Hepatocyte (in vitro differentiated cells): ENCODE measurements at regions not wholly inside any gene's neighbourhood (a gene's known extent, or its start where the extent isn't known, plus 50 kb on each side); places are given as distances from the start of the nearest gene placed in this dataset.

ENCODE experiments used
- EZH2 ChIP-seq: fragments of 200-600 bp; sonication (generic); IDR thresholded peaks from 2 replicates; pipeline ENCODE4 v1.6.1; 2016; ENCODE audit warnings: antibody characterized with exemption, mild to moderate bottlenecking, borderline replicate concordance
- EZH2phosphoT487 ChIP-seq: fragments of 200-600 bp; sonication (generic); IDR thresholded peaks from one replicate; pipeline ENCODE4 v1.6.1; 2018; ENCODE audit warnings: antibody characterized with exemption, mild to moderate bottlenecking, low read depth, moderate library complexity; ENCODE audit not compliant: unreplicated experiment, severe bottlenecking
- TF ChIP-seq, protein P1 (sequence below): fragments of 200-600 bp; sonication (generic); IDR thresholded peaks from 2 replicates; pipeline ENCODE4 v1.5.1; 2016; ENCODE audit warnings: antibody characterized with exemption, mild to moderate bottlenecking; ENCODE audit not compliant: poor library complexity

DNA sequence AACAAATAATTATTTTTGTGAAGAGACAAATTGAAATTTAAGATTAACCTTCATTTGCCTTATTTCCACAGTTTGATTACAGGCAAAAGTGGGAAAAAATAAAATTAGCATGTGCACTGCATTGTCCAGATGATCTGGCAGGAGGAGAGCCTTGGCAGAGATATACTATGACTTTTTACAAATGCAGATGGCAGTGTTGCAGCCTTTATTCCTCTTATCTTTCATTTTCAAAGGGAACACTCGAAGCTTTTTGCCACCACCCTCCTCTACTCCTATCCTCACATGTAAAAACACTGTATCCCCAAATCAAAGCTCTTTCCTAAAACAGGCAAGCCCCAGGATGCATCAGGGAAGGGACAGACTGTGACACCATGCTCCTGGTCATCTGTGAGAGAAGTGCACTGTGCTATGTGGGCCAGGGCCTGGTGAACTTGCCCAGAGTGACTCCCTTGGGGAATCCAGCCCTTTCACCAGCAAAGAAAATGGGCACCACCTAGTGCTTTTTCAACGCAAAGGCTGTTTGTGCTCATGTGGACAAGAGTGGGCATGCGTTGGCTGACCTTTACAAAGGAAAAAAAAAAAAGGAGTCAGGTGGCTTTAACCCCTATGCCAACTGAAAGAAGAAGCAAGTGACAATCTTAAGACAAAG lies 74.7 kb upstream of the ETAA1 start:
- TF ChIP-seq, protein P1, sequence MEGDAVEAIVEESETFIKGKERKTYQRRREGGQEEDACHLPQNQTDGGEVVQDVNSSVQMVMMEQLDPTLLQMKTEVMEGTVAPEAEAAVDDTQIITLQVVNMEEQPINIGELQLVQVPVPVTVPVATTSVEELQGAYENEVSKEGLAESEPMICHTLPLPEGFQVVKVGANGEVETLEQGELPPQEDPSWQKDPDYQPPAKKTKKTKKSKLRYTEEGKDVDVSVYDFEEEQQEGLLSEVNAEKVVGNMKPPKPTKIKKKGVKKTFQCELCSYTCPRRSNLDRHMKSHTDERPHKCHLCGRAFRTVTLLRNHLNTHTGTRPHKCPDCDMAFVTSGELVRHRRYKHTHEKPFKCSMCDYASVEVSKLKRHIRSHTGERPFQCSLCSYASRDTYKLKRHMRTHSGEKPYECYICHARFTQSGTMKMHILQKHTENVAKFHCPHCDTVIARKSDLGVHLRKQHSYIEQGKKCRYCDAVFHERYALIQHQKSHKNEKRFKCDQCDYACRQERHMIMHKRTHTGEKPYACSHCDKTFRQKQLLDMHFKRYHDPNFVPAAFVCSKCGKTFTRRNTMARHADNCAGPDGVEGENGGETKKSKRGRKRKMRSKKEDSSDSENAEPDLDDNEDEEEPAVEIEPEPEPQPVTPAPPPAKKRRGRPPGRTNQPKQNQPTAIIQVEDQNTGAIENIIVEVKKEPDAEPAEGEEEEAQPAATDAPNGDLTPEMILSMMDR = peak; percentile 38
- TF ChIP-seq EZH2phosphoT487 (no peak), EZH2 (no peak)
